Superior temporal gyrus (tissue), 1 donor: ENCODE measurements at regions not wholly inside any gene's neighbourhood (a gene's known extent, or its start where the extent isn't known, plus 50 kb on each side); places are given as distances from the start of the nearest gene placed in this dataset.
"Not testable (repeated sequence)": the region's sequence is repeated elsewhere in the genome, so short reads cannot be mapped to it uniquely, and the experiment has no call there.

Experiments used
- DNase-seq: peaks from one replicate; pipeline ENCODE4 v3.0.0-alpha.2; 2016; ENCODE audit errors: extremely low spot score

DNA sequence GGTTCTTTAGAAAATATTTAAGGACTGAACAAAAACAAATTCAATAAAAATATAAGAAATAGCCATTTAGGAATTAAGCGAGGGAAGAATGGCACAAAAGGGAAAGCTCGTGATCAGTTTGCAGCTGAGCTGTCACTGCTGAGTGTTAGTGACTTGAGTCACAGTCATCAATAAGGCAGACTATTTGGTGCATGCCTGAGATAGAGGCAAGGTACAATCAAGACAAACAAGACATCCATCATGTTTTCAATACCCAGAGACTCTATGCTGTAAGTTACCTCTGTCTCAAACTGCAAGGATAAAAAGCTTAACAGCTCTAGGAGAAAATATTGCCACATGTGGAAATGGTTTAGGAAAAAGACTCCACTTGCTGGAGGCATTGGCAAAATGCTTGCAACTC, 426.4 kb upstream of the TYRP1 start:
- no peak for DNase-seq

DNA sequence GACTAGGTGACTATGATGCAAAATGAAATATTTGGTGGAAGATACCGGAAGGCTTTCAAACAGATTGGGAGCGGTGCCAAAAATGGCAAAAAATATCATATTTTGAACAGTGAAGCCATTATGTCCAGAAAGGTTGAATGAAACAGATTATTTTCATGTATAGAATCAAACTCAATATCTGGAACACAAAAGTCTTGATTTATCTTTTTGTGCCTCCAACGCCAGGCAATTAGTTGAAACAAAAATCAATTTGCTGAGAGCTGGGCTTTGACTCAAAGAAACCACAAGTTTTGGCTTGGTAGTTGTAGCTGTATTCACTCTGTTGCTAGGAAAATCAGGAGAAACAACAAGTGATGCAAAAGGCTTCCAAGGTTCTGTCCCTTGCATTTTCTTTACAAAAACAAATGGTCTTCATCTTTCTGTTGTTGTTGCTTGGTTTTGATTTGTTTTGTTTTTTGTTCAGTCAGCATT, 421.7 kb upstream of the TYRP1 start:
- DNase-seq = peak; percentile 40

- DNase-seq = peak; percentile 65
Measured at GRCh38 chr9:12272471-12273120, 420.6 kb upstream of the TYRP1 start.

GRCh38 chr9:12274577-12274976, 418.6 kb upstream of the TYRP1 start:
- peak; percentile 63 for DNase-seq

DNA sequence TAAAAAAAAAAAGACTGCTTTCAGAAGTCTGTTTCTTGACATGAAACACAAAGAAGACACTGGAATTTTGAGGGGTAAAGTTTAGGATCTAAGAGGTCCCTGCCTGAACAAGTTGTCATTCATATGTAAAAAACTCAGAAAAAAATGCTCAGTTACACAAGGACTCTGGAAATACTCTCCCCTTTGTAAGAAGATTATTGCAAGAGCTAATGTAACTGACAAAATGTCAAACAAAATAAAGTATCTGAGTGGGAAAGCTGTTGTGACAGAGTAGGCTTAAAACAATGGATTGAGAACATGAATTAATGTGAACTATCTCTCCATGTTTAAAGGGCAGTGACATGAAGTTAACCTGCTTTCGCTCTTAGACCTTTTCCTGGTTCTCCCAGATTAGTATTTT, 416.7 kb upstream of the TYRP1 start:
- DNase-seq = no peak

GRCh38 chr9:12289711-12290110, 403.5 kb upstream of the TYRP1 start:
- DNase-seq = no peak

- DNase-seq = no peak
Measured at GRCh38 chr9:12290166-12290869, 402.9 kb upstream of the TYRP1 start.

DNA sequence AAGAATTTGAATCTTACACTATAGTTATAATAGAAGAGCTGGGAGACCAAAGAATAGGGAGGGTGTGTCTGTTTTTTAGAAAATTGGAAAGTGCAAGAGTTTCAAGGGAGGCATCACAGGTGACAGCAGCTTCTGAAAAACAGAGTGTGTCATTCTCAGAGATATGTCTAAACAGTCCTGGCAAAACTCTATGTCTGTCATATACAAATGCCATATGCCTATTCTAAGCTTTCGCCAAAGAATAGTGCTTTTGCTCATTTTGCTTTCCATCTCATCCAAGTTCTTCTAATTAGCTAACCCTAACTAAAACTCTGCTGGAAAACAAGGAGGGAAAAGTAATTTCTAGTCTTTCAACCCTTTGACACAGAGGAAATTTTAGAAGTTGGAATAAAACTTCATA, 388.0 kb upstream of the TYRP1 start:
- no peak for DNase-seq

DNA sequence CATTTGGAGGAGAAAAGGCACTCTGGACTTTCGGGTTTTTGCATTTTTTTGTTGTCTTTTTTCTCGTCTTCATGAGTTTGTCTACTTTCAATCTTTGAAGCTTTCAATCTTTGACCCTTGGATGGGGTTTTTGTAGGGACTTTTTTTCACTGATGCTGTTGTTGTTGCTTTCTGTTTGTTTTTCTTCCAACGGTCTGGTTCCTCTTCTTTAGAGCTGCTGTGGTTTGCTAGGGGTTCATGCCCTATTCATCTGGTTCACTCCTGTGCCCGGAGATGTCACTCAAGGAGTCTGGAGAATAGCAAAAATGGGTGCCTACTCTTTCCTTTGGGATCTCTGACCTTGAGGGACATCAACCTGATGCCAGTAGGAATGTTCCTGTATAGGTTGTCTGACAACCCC, 378.6 kb upstream of the TYRP1 start:
- no peak for DNase-seq

DNA sequence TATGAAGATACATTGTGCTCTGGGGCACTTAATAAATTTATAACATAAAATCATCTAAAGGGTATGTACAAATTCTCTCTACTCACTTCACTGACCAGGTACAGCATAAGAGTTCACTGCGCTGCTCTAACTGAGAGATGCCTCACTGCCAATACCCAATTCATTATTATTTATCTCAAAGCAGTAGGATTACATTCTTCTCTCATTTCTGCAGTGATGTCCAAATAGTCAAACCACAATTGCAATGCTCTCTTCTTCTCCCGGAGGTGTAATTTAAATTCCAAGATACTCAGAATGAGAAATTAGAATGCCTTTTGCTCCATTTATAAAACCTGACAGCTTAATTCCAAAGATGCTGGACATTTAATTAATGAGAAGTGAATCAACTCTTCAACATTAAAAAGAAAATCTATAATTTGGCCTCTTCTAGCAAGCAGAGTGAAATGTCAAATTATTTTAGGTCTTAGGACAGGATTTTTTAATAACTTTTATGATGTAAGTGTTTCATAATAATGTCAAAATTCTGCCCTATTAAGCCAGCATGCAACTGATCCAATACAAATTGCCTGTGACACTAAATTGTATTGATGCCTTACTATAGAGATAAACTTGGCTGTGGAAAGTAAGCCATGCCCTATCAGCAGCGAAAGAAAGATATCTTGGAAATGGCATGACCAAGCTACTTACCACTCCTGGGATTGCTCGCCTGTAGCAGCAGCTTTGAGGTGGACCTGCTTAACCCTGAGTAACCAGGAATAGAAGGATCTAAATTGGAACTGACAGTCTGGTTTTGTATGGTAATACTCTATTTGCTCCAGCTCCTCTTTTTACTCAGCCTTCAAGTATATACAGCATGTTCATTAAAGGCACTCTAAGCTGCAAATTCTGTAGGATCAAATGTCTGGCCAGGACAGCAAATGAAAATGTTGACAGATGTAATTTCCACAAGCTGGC, 374.2 kb upstream of the TYRP1 start:
- no peak for DNase-seq

DNA sequence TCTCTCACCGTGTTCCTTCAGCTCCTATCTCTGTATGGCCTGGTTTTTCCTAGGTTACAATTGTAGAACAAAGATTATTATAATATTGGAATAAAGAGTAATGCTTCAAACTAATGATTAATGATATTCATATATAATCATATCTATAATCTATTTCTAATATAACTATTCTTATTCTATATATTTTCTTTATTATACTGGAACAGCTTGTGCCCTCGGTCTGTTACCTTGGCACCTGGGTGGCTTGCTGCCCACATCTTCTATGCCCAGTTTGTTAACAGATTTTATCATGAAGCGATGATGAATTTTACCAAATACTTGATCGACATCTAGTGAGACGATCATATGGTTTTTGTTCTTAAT, 363.6 kb upstream of the TYRP1 start:
- no peak for DNase-seq

GRCh38 chr9:12333966-12334365, 359.2 kb upstream of the TYRP1 start:
- DNase-seq = not testable (repeated sequence)

GRCh38 chr9:12350775-12351174, 342.4 kb upstream of the TYRP1 start:
- DNase-seq = no peak

- DNase-seq = no peak
Measured at GRCh38 chr9:12351293-12352044, 341.7 kb upstream of the TYRP1 start.

DNA sequence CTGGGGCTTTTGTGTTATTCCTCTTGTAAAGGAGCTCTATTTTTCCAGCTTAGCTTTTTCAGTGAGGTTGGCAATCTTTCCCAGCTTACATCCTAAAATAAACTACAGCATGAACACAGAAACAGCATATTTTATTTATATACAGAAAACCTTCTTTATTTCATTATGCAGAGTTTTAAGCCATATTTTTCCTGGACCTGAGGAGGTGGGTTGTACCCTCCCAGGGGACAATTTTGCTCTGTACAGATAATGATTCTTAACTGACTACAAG, 341.2 kb upstream of the TYRP1 start:
- DNase-seq = peak; percentile 35

GRCh38 chr9:12363439-12363838, 329.7 kb upstream of the TYRP1 start:
- DNase-seq = no peak

DNA sequence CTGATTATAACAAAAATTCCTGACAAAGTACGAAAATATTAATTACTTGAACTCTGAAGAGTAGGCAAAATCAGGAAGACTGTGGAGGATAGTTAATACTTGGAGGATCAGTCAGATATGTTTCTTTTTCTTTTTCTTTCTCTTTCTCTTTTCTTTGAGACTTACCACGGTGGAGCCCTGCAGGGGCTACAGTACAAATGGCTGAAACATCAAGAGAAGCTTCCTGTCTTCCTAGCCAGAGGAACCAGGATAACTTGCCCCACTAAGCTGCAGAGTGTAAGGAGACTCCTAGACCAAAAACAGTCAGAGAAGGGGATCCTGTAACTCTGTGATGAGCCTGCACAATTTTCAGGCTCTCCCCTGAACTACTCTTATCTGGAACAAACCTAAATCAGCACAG, 324.6 kb upstream of the TYRP1 start:
- no peak for DNase-seq

DNA sequence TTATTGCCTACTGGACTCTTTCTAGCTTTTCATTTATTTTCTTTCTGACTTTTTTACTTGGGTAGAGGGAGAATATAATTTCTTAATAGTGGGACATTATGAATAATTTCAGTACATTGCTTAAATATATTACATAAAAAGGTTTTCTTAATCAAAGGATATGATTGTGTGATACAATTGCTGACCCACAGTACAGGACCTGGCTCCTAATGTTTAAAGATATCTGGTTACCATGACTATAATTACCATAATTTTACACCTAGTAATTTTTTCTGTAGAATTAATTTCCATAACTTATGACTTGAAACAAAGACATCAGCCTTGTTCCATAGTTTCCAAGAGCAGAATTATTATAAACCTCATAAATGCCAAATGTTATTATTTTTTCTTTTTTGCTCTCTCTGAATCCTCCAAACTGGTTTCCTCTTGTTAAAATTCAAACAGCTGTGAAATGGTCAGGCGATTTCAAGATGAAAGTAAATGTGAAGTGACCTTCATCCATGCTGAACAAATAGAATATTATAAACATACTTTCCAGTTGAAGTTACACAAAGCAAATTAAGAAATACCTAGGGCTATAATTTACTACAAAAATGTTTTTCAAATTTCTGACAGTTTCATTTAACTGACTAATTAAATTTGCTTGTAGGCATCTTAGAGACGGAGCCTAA, 301.2 kb upstream of the TYRP1 start:
- DNase-seq = no peak

DNA sequence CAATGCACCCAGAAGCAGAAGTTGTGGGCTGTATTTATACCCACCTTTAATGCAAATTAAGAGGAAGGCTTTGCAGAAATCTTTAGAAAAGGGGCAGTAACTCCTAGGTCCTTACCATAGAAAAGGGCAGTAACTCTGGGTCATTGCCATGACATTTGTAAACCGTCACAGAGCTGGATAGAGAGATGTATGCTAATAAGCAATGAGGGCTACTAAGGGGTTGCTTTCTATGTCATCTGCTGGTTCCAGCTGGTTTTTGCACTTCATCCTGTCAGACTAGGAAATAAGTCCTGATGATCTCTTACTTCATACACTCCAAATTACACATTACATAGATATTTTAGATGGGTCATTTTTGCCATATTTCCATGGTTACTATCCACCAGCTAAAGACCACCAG, 299.1 kb upstream of the TYRP1 start:
- no peak for DNase-seq

DNA sequence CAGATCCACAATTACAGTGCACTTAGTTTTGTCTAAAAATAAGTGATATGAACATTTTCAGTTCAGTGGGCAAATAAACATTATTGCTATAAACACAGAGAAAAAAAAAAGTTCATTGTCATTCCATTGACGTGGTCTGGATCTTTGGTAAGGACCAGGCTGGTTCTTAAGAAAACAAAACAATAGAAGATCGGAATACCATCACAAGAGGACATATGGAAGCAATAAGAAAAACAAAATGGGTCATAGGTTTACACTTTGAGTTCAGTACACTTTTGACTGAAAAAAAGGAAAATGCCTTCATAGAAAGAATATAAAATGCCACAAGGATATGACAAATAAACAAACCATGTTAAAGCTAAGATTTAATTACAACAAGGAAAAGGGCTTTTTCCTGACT, 289.5 kb upstream of the TYRP1 start:
- no peak for DNase-seq

DNA sequence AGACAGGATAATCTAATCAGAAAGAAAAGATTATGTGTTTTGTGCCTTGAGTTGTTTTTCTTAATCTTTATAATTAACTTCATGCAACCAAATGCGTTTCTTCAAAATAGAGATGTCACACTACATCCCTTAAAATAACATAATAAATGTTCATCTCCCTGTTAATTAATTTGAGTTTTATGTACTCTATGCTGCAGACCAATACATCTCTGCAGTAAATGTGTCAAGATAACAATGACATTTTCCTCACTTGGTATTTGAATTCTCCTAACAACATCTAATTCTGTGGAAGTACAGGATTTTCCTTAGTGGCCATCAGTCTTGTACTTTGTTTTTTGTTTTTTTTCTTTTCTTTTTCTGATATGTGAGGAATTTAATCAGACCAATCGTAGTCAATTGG, 279.2 kb upstream of the TYRP1 start:
- DNase-seq = no peak

DNA sequence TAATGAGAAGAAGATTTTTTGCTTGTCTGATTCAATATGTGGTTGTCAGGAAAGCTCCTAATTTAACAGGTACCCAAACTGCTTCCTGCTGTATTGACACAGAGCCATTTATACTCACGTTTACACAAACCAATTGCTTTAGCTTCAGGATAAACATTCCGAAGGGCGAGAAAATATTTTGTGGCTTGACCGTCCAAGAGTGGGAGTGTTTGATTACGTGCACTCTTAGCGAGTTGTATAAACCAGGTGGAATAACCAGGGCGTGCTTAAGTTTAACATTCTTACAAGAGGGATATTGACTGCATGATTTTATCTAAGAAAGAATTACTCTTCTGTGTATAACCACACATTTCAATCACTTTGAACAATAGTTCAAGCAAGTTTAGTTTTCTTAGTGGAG, 278.7 kb upstream of the TYRP1 start:
- no peak for DNase-seq
